GM12891 (cell line): ENCODE measurements at regions not wholly inside any gene's neighbourhood (a gene's known extent, or its start where the extent isn't known, plus 50 kb on each side); places are given as distances from the start of the nearest gene placed in this dataset.

Experiments used
- PAX5 ChIP-seq: IDR thresholded peaks from 2 replicates; pipeline ENCODE4 v1.6.1; 2011; ENCODE audit warnings: low read length, moderate library complexity, mild to moderate bottlenecking; ENCODE audit not compliant: insufficient read depth, severe bottlenecking
- POLR2A ChIP-seq: IDR thresholded peaks from 2 replicates; pipeline ENCODE4 v1.6.1; 2011; ENCODE audit warnings: low read depth, low read length, control low read depth
- POLR2AphosphoS5 ChIP-seq: IDR thresholded peaks from 2 replicates; pipeline ENCODE4 v1.6.1; 2011; ENCODE audit warnings: low read depth, low read length, control low read depth

DNA sequence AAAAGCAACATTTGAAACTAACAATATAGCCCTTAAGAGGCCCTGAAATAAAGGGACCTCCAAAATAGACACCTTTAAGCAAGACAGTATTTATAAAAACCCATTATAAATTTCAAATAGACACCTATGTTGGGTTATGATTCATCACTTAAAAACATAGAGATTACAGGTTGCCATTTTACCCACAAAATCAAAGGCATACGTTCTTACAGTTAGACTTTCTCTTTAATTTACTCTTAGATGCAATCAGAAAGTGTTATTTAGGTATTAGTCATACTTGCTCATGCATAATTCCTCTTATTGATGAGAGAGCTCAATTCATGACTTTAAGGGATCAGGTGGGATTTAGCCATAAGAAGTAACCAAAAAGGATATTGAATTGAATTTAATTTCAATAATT, 51.5 kb upstream of the TMEM200A start:
- TF ChIP-seq POLR2AphosphoS5 = no peak
- TF ChIP-seq POLR2A = no peak
- TF ChIP-seq PAX5 = no peak
